DMS53 treated with DMSO at 0.1 percent for 48 hours (cell line): ENCODE measurements at regions not wholly inside any gene's neighbourhood (a gene's known extent, or its start where the extent isn't known, plus 50 kb on each side); places are given as distances from the start of the nearest gene placed in this dataset.
"Not testable (repeated sequence)": the region's sequence is repeated elsewhere in the genome, so short reads cannot be mapped to it uniquely, and the experiment has no call there.

Experiments used
- DNase-seq: peaks from one replicate; lab custom pipeline; 2025; ENCODE audit not compliant: unreplicated experiment; lab: John Stamatoyannopoulos, UW

DNA sequence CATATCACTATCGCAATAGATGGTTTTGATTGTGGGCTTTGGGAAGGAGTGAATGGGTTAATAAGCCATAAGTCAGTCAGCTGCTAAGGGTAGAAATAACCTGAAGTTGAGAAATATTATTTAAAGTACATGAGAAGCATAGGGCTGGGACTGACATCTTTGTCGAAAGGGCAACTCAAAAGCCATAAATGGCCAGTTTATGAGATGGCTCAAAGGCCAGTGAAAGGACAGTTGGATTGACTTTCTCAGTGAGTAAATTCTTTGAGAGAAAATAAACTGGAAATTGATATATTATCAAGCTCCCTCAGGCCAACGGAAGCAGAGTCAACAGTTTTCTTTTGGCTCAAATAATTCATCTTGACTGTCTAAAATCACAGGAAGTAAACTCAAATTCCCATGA, 419.8 kb downstream of the NSUN3 start:
- no peak for DNase-seq

DNA sequence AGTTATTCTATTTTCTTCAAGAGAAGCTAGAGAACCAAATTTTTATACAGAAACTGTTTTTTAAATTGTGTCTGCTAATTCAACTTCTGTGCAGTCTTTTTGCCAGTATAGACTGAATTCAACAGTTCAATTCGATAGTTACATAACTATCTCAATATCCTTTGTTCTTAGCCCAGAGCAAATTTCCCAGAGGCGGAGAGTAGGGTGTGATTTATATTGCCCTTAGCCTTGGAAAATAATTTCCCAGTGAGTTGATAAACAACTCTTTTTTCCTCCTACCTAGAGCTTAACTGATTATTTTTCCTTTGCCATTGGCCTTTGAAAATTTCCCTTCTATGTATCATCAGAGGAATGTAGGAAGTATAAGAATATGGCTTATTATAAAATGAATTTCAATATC, 420.5 kb downstream of the NSUN3 start:
- no peak for DNase-seq

DNA sequence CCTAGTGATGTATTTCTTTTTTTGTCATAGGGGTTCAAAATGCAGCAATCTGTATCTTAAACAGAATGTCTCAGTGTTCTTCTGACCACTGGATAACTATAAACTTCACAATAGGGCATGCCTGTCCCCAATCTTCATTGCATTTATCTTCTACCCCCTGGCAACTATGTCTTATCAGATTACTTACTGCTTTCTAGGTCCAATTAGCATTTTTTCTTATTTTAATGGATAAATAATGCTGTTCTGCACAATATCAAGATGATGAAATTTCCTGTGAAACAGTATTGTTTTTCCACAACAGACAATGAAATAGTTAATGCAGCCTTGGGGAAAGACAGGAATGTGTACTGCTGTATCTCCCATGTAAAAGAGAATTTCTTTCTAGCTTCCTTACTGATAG, 432.1 kb downstream of the NSUN3 start:
- no peak for DNase-seq

DNA sequence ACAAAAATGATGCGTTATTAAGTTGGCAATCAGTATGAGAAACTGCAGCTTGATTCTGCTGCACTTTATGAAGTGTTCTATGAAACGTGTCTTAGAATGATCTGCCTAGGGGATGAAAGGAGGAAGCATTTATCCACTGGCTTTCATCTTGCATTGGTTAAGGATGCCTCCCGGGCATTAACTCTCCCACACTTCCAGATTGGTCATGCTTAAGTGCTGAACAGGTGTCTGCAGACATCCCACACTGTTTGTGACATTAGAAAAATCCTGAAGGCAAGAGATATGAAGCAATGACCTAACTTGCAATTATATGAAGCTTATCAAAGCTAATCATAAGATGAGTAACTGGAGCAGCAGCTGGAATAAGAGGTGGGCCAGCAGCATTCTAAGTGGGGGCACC, 437.3 kb downstream of the NSUN3 start:
- no peak for DNase-seq

DNA sequence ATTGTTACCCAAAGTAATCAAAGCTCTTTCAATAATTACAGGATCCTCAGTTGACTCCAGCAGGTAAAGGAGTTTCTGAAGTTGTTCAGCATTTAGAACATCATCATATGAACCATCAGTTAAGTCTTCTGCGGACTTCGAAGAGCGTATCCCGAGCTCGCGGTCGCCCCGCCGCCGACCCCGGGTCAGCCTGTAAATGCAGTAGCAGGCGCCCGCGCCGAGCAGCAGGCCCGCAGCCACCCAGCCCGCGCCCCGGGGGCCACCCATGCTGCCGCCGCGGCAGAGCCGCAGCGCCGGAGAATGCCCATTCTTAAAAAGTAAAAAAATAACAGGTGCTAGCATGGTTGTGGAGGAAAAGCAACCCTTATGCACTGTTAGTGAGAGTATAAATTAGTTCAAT, 444.5 kb downstream of the NSUN3 start:
- not testable (repeated sequence) for DNase-seq

DNA sequence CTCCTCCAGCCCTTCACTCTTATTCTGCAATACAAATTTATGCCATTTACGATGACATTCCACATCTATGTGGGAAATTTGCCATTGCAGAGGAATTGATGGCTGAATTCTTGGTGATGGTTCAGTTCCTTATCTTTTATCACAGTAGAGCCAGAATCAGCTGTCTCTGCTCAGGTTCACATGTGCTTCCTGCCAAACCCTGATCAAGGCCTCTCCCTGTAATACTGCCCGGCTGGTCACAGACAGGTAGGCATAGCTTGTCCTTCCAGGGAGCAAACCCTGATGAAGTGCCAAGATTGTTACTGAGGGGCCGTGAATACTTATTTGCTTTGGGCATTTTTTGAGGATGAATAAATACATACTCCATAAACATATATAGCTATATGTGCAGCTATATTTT, 450.0 kb downstream of the NSUN3 start:
- no peak for DNase-seq

DNA sequence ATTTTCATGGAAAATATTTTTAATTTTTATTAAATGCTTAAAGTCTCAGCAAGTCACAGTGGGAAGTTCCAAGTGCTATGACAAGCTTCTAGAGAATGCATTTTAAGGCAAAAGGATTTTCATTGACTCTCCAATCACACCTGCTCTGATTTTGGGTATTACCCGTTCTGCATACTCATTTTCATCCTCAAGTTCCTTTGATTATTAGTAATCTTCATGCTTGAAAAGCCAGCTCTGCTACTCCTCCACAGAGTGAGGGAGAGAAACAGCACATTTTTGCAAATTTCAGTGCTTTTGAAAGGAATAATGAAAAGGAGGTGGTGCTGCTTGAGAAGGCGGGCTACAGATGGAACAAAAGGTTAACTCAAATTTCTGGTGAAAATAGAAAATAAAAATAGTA, 450.7 kb downstream of the NSUN3 start:
- no peak for DNase-seq

DNA sequence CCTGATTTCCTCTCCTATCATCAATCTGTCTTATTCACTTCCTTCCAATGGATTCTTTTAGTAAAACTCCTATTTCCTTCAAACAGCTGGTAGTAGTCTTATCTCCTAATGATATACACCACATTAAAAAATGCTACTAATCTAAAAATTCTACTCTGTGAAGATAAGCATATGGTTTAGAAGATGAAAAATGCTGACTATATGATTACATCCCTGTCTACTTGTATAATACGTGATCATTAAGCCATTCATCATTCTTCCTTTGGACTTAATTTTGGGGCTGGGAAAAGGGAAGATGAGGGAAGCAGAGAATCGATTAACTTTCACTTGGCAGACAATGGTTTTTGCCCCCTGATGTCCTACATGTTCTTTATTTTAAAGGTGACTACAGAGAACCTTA, 453.1 kb downstream of the NSUN3 start:
- no peak for DNase-seq

DNA sequence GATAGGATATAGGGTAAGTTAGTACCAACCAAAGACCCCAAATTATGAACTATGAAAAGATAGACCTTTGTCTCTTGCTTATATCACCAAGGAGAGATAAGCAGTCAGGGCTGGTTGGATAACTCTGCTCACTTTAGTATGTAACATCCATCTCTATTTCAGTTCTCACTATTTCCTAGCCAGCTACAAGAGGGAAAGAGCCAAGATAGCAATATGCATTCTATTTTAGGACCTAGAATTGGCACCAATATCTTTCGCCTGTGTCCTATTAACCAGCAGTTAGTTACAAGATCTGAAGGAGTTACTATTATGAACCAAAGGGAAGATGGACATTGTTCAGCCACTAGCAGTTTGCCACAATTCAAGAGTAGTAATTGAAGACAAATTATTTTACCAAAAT, 457.5 kb downstream of the NSUN3 start:
- DNase-seq = no peak

DNA sequence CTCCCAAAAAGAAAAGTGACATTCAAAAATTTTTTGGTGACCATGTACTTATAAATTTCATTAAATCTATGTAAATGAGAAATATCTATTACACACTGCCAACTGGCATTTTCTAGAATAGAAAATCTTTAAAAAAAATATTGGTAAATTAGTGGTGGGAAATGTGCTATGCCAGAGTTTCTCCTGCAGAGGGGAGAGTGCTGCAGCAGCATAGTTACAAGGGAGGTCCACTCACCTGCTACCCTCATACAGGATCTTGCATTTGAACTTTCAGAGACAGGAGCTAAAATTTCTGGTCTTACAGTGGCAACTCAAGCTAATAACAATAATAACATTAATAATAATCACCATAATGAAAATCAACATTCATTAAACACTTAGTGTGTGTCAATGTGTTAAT, 459.6 kb downstream of the NSUN3 start:
- peak; percentile 0 for DNase-seq

DNA sequence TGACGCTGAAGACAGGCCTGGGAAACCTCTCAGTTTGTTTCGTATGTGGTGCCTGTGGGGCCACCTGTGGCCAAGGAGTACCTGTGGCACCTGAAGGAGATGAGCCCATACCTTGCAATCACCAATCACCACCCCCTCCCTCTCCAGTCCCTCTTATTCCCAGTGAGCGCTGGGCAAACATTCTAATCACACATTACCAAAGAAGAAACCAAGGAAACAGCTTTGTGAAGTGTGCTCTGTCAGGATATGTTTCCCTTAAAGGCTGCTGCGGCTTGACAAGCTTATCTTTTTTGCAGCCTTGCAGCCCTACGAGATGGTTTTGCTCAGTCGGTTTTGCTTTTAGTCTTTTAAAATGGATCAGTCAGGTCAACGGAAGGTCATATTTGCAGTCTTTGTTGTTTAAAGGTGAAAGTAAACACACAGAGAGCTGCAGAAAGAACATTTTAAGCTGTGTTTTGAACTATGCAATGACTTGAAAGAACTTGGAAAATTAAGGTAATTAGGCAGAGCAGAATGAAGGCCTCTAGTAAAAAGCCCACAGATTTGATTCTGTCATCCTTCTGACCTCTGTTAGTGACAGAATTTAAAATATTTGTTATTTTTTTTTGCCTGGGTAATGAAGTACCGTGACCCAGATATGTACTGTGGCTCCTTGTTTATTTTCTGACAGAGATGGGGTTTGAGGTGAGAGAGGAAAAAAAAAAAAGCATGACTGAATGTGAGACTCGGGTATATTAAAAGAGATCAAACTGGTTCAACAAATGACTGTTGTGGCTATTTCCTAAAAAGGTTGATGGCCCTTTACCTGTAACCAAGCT, 461.4 kb downstream of the NSUN3 start:
- DNase-seq = peak; percentile 64

DNA sequence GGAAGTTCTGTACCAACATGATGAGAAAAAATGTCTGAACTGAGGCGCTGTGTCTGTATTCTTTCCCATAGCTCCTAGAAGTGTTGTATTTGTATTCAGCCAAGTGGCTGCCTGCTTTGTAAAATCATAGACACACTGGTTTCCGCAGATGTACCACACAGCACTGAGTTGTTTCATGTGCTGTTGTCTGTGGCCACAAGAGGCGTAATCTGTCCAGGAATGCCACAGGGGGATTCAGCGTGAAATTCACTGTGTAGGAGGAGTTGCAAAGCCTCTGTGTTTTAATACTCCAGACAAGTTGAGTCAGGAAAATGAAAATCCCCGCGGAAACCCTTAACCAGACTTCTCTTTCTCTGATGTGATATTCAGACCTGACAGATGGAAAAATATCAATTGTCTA, 462.2 kb downstream of the NSUN3 start:
- DNase-seq = peak; percentile 69

DNA sequence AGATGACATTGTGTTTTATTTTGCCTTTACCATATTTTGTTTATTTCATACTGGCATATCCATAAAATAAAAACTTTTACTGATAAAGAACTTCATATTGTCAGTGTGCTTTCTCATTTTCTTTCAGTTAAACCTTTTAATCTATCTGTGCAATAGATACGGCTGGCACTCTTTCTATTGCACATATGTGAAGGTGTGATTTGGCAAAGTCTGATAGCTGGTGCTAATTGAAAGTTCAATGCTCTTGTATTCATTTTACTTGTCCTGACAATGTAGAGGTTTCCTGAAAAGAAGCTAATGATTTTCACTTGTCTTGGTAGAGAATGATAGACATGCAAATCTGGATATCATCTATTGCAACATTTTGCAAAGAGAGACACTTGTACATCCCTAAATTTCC, 467.0 kb downstream of the NSUN3 start:
- DNase-seq = no peak

DNA sequence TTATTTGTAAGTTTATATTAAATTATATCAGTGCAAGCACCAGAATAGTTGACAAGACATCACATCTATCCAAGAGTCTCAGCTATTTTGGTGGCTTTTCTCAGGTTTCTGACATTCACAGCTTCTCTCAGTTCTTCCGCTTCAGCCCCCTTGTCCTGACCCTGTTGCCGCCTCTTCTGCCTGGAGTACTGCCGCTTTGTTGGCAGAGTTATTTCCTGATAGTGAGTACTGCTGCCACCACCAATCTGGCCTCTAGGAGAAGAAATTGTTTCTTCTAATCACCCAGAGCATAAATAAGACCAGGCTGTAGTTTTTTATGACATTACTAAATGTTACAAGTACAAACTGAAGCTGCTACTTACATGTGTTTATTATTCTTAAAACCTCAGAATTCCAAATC, 470.1 kb downstream of the NSUN3 start:
- no peak for DNase-seq

DNA sequence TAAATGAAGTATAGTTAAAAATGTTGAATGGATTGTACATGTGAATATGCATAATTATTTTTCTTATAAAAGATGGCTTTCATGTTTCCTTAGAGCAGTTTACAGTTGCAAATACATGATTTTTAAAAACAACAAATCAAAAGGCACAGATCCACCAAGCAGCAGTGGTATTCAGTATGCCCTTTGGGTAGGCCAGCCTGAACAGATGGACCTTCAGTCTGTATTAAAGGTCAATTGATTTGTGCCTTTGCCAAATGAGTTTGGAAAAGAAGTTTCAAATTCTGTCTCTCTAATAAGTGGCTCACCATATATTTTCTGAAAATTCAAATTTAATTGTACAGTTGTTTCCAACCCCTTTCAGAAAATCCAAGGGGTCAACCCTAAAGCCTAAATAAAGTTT, 477.1 kb downstream of the NSUN3 start:
- no peak for DNase-seq

DNA sequence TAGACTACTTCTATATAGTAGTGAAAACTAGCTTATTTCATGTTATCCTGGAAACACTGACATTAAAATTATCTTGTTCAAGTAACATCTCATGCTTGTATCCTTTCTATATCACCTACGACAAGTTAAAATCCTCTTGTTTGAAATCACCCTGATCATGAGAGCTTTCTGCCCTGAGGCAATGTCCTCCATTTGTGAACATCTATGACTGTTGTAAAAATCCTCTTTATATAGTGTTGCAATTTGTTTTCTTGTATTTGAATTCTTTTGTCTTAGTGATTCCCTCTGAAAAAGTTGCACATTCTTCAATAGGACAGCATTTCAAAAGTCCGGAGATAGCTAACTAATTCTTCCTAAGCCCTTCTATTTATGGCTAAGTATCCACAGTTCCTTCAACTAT, 480.3 kb downstream of the NSUN3 start:
- no peak for DNase-seq

DNA sequence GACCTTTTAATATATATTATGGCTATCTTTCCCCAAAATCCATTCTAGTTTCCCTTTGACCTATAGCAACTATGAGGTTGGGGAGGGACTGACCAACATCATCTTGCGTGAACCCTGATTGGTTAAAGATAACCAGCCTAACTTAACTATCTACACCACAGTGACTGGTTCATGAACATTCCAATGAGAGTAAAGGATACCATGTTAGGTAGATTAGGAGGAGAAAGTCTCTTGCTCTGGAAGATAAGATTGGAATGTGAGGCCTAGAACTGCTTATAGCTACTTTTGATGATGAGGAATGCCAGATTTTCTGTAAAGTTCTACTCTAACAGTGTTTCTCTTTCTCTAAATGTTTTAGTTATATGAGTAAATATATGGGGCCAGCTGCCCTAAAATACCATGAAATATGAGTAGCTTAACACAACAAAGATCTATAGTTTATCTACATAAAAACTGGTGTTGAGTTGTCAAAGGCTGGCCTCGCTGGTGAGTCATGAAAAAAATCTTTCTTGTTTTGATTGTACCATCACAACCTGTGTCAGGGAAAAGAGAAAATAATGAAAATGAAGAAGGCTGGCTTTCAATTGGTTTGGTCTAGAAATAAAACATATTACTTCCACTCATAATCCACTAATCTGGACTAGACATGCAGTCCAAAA, 481.4 kb downstream of the NSUN3 start:
- peak; percentile 0 for DNase-seq

DNA sequence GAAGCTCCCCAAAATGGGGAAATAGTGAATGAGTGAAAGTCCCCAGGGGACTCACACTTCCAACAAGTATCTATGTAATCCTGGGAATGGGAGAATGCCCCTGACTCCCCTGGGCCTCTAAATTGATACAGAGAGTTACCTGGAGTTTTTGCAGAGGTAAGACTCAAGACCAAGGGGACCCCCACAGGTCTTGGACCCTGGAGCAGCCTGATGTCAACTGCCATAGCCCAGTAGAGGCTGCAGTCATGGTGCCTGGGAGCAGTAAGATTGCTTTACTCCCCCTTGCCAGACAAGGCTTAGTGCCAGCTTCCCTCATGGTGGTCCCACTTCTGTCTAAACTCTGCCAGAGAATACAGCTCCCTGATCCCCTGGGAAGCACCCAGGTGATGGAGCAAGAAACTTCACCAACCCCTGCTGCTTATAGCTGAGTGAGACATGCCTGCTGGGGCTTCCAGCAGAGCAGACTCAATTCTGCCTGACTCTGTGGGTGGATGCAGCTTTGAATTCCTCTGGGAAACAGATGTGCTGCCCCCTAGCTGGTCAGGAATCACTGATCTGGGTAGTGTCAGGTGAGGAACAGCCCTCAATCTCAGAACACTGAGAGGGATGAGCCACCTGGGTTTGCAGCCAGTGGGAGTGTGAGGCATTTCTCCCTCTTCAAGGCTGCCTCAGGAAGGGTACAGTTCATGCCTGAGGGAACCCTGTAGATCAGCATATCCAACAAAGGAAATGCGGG, 485.9 kb downstream of the NSUN3 start:
- DNase-seq = no peak

DNA sequence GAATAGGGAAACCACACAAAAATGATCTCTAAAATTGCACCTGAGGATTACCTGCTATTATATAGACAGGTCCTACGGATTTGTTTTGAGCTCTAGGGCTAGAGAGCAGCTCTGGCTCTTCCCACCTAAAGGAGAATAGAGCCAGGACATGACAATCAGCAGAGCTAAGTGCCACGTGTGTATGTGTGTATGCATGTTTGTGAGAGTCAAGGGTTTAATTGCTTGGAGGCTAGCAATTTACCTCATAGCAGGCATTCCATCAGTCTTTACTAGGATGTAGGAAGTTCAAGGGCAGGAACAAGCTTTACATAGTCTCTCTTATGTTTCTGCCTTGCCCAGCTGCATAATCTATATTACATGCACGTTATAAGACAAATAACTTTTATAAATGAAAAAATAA, 498.2 kb downstream of the NSUN3 start:
- no peak for DNase-seq

DNA sequence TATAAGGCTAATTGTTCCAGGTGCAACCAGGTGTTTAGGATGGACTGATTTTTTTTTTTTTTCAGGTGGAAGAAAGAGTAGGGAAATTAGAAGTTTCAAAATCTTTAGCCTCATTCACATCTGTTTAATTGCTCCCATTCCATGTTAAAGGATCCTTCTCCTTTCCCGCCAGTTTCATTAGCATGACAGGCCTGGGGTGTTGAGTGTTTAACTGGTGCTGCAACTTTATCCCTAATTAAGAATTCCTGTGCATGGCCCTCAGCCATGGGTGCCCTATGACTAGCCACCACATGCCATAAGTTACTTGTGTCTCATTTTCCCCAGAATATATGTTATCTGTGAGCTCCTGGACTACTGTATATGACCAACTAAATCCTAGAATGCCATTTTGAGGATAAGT, 501.4 kb downstream of the NSUN3 start:
- DNase-seq = no peak

DNA sequence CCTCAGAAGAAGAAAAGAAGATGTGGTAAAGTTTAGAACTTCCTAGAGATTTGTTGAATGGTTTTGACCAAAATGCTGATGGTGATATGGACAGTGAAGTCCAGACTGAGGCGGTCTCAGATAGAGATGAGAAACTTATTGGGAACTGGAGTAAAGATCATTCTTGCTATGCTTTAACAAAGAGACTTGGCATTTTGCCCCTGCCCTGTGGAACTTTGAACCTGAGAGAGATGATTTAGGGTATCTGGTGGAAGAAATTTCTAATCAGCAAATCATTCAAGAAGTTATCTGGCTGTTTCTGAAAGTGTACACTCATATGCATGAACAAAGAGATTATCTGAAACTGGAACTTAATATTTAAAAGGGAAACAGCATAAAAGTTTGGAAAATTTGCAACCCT, 505.2 kb downstream of the NSUN3 start:
- DNase-seq = no peak

DNA sequence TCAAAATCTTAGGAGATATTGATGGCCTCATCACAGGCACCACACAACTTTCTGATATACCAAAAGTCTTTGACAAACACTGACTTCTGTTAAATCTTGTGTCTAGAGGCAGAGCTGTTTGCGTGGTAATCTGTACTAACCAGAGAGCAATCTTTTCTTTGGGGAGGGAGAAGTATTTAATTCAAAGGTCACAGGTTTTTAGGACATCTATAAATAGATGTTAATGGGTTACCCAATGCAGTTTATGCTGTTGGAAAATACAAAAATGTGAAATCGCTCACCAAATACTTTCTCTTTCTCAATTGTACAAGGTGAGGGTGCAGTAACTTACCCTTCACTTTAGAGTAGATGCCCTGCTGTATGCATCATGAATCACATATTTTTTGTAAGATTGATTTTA, 510.5 kb downstream of the NSUN3 start:
- no peak for DNase-seq
